Muscle layer of colon (tissue), 2 donors: ENCODE measurements at regions not wholly inside any gene's neighbourhood (a gene's known extent, or its start where the extent isn't known, plus 50 kb on each side); places are given as distances from the start of the nearest gene placed in this dataset.

Source experiments
- H3K27ac ChIP-seq: one replicate; pipeline ENCODE4 v1.7.0; 2013; ENCODE audit warnings: low read depth, mild to moderate bottlenecking, low read length, moderate library complexity
- H3K27me3 ChIP-seq, 2 donors: one replicate each; pipeline ENCODE4 v1.7.0; 2013; ENCODE audit warnings: low read length in 2 of 2, mild to moderate bottlenecking in 2 of 2; ENCODE audit not compliant: insufficient read depth in 2 of 2, control insufficient read depth in 1 of 2
- H3K36me3 ChIP-seq: one replicate; pipeline ENCODE4 v1.7.0; 2013; ENCODE audit warnings: mild to moderate bottlenecking, low read length; ENCODE audit not compliant: insufficient read depth
- H3K4me1 ChIP-seq: one replicate; pipeline ENCODE4 v1.7.0; 2013; ENCODE audit warnings: mild to moderate bottlenecking, low read length; ENCODE audit not compliant: insufficient read depth
- H3K4me3 ChIP-seq, 2 donors: one replicate each; pipeline ENCODE4 v1.7.0; 2013; ENCODE audit warnings: low read length in 2 of 2, low read depth in 1 of 2, mild to moderate bottlenecking in 1 of 2, moderate library complexity in 1 of 2
- H3K9ac ChIP-seq: one replicate; pipeline ENCODE4 v1.7.0; 2013; ENCODE audit warnings: low read length
- H3K9me3 ChIP-seq: one replicate; pipeline ENCODE4 v1.7.0; 2013; ENCODE audit warnings: mild to moderate bottlenecking, low read length
- donor health status: abdominal sarcoma.
- donor health status: Adenocarcinoma of cecum.

DNA sequence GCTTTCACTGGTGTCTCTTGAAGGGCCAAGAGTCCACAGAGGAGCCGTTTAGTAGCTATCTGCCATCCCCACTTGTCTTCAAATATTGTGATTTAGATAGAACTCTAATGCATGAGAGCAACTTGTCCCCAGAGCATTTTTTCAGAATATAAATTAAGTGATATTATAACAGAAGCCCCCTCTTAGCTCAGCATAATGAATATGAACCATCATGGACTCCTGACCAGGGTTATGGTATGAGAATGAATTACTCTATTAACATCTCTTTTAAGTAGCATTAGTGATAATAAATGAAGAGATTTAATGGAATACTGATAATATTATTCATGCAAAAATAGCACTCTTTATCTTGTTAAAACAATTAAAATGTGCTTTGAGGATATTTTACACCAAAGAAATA, 709.6 kb downstream of the GALR1 start:
- Histone ChIP-seq H3K4me3 (no peak overlapping the region), H3K9me3 (no peaks in the 10 kb centered on the region), H3K4me1 (no peaks in the 10 kb centered on the region), H3K9ac (no peak overlapping the region), H3K27me3 (no peaks in the 10 kb centered on the region), H3K36me3 (no peaks in the 10 kb centered on the region), H3K27ac (no peak overlapping the region)

DNA sequence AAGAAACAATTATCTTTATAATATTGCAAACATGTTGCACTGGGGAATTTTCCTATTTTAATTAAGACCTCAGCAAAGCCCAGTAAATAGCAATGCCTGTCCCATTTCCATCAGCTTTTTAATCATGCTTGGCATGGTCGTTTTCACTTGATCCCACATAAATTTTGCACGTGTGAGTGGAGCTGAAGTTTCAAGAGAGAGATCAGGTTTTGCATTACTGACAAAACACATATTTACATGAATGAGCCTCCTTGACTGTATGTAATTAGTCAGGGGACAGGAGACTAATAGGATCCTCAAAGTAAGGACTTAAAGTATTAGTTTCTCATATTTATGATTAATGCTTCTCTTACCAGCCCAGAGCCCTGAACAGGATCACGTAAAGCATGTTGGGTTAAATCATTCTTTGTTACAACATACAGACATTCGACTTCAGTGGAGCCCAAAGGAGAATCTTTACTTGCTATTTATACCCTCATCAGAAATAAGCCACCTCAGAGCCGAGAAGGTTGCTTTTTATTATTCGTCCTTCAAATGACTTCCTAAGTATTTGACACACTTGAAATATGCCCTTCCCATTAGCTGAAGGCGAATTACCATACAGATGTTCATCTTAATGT, 711.3 kb downstream of the GALR1 start:
- Histone ChIP-seq H3K9me3 (no peaks in the 10 kb centered on the region), H3K36me3 (no peaks in the 10 kb centered on the region), H3K4me3 (no peak overlapping the region), H3K27me3 (no peaks in the 10 kb centered on the region), H3K9ac (no peak overlapping the region), H3K4me1 (no peaks in the 10 kb centered on the region), H3K27ac (no peak overlapping the region)

- Histone ChIP-seq H3K9ac (no peak overlapping the region), H3K36me3 (no peaks in the 10 kb centered on the region), H3K27me3 (no peaks in the 10 kb centered on the region), H3K9me3 (no peaks in the 10 kb centered on the region), H3K27ac (no peak overlapping the region), H3K4me1 (no peaks in the 10 kb centered on the region), H3K4me3 (no peak overlapping the region)
Measured at GRCh38 chr18:77967071-77967470, 717.4 kb downstream of the GALR1 start.

DNA sequence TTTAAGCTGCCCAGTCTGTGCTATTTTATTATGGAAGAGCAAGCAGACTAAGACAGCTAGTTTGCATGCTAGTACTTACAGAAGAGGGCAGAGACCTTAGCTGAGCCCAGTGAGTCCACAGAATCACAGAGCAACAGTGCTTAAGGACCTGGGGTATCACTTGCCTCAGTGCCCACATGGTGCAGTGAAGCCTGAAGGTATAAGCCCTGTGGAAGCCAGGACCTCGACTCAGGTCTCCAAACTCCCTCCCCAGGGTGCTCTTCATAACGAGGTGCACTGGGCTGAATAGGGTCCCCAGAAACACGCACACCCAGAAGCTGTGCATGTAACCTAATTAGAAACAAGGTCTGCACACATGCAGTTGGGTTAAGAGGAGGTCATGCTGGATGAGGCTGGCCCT, 718.1 kb downstream of the GALR1 start:
- no peak overlapping the region for H3K27ac ChIP-seq
- H3K36me3 ChIP-seq = no peaks in the 10 kb centered on the region
- H3K4me3 ChIP-seq = no peak overlapping the region
- H3K4me1 ChIP-seq = no peaks in the 10 kb centered on the region
- H3K27me3 ChIP-seq = no peaks in the 10 kb centered on the region
- H3K9ac ChIP-seq = no peak overlapping the region
- H3K9me3 ChIP-seq = no peaks in the 10 kb centered on the region

GRCh38 chr18:77969972-77970371, 720.3 kb downstream of the GALR1 start:
- Histone ChIP-seq H3K27ac (no peak overlapping the region), H3K4me3 (no peak overlapping the region), H3K9me3 (no peaks in the 10 kb centered on the region), H3K36me3 (no peaks in the 10 kb centered on the region), H3K4me1 (no peaks in the 10 kb centered on the region), H3K9ac (no peak overlapping the region), H3K27me3 (no peaks in the 10 kb centered on the region)

DNA sequence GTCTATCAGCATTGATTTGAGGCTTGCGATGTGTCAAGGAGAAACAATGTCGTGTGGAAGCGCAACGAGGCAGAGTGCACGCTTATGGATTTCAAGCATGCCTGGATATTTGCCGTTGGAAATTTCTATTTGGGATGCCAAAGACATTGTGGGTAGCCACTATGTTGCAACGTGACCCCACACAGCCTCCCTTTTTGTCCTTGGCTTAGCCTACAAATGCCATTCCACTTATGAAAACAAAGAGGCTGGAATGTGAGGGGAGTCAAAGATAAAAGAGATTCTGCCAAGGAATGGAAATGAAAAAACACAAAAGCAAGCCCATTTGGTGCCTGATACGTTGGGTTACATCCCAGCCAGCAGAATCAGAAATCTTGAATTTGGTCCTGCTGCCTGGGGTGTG, 721.2 kb downstream of the GALR1 start:
- Histone ChIP-seq H3K4me1 (no peaks in the 10 kb centered on the region), H3K9ac (no peak overlapping the region), H3K9me3 (no peaks in the 10 kb centered on the region), H3K27me3 (no peaks in the 10 kb centered on the region), H3K36me3 (no peaks in the 10 kb centered on the region), H3K27ac (no peak overlapping the region), H3K4me3 (no peak overlapping the region)

- Histone ChIP-seq H3K36me3 (no peaks in the 10 kb centered on the region), H3K9ac (no peak overlapping the region), H3K27ac (no peak overlapping the region), H3K9me3 (no peaks in the 10 kb centered on the region), H3K27me3 (no peaks in the 10 kb centered on the region), H3K4me3 (no peak overlapping the region), H3K4me1 (no peaks in the 10 kb centered on the region)
Measured at GRCh38 chr18:77973745-77974144, 724.1 kb downstream of the GALR1 start.

- no peaks in the 10 kb centered on the region for H3K36me3 ChIP-seq
- H3K9ac ChIP-seq = no peak overlapping the region
- H3K4me1 ChIP-seq = no peaks in the 10 kb centered on the region
- H3K4me3 ChIP-seq = no peak overlapping the region
- H3K27ac ChIP-seq = no peak overlapping the region
- H3K9me3 ChIP-seq = no peaks in the 10 kb centered on the region
- no peaks in the 10 kb centered on the region for H3K27me3 ChIP-seq
Measured at GRCh38 chr18:77974329-77974728, 724.7 kb downstream of the GALR1 start.

DNA sequence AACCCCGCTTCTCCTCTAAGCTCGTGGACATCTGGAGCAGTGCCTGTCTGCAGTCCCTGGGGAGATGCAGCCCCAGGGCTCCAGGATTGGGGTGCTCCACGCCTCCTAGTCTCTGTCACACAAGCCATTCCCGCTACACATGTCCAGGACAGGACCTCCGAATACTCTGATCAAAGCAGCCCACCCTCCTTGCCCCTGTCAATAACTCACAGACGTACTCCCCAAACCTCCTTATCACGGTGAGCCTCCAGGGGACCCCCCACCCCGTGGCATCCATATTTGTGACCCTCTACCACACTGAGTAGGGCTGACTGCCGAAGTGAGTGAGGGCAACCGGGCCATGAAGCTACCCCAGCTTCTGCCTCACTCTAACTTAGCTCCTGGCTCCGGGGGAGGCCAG, 727.7 kb downstream of the GALR1 start:
- Histone ChIP-seq H3K9me3 (no peaks in the 10 kb centered on the region), H3K27ac (no peak overlapping the region), H3K9ac (no peak overlapping the region), H3K27me3 (no peaks in the 10 kb centered on the region), H3K4me3 (no peak overlapping the region), H3K36me3 (no peaks in the 10 kb centered on the region), H3K4me1 (no peaks in the 10 kb centered on the region)

DNA sequence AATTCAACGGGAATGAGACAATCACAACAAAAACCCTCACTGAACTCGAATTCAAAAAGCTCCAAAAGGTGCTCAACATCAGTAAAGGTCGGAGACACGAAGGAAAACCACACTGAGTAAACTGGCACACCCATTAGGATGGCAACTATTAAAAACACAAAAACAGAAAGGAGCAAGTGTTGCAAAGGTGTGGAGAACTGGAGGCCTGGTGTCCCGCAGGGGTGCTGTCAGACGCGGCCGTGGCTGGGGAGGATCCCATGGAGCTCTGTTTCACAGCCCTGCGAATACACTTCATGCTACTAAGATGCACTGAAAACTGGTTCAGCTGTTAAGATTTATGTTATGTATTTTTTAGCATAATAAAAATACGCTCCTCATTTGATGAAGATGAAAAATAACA, 730.6 kb downstream of the GALR1 start:
- Histone ChIP-seq H3K9me3 (no peaks in the 10 kb centered on the region), H3K4me1 (no peaks in the 10 kb centered on the region), H3K27me3 (no peaks in the 10 kb centered on the region), H3K9ac (no peak overlapping the region), H3K36me3 (no peaks in the 10 kb centered on the region), H3K27ac (no peak overlapping the region), H3K4me3 (no peak overlapping the region)

- no peaks in the 10 kb centered on the region for H3K4me1 ChIP-seq
- H3K27ac ChIP-seq = no peak overlapping the region
- H3K27me3 ChIP-seq = no peaks in the 10 kb centered on the region
- H3K36me3 ChIP-seq = no peaks in the 10 kb centered on the region
- H3K9ac ChIP-seq = no peak overlapping the region
- H3K9me3 ChIP-seq = no peaks in the 10 kb centered on the region
- H3K4me3 ChIP-seq = no peak overlapping the region
Measured at GRCh38 chr18:77981874-77982273, 732.2 kb downstream of the GALR1 start.

- Histone ChIP-seq H3K27ac (no peak overlapping the region), H3K4me1 (no peaks in the 10 kb centered on the region), H3K9ac (no peak overlapping the region), H3K27me3 (no peaks in the 10 kb centered on the region), H3K4me3 (no peak overlapping the region), H3K36me3 (no peaks in the 10 kb centered on the region), H3K9me3 (no peaks in the 10 kb centered on the region)
Measured at GRCh38 chr18:77983270-77983669, 733.6 kb downstream of the GALR1 start.
